GM12864 (cell line): ENCODE measurements at regions not wholly inside any gene's neighbourhood (a gene's known extent, or its start where the extent isn't known, plus 50 kb on each side); places are given as distances from the start of the nearest gene placed in this dataset.

Source experiments
- DNase-seq: peaks from one replicate; pipeline ENCODE4 v3.0.0-alpha.2; 2011; ENCODE audit warnings: low read depth
- H3K4me3 ChIP-seq: 2 replicates; pipeline ENCODE4 v1.5.1; 2011; ENCODE audit warnings: mild to moderate bottlenecking, low read depth, low read length, control low read depth
- TF ChIP-seq, protein P1 (sequence below): IDR thresholded peaks from 2 replicates; pipeline ENCODE4 v1.5.1; 2011; ENCODE audit warnings: low read depth, mild to moderate bottlenecking, moderate library complexity, low read length, control low read depth, inconsistent platforms; ENCODE audit errors: missing control alignments

DNA sequence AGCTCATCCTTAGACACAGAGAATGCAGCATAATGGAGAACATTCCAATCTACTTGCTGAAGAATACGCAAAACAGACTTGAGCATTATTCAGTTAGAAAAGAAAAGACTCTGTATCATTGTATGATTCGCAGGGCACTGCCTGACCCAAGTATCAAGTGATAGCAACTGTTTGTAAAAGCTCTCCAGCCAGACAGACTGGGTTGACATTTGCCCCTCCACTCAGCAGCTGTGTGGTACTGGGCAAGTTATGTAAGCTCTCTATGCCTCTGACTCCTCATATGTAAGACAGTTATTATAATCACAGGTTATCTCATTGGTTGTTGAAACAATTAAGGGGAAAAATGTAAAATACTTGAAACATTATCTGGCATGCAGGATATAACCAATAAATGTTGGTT is 505.0 kb downstream of the ELAVL2 start:
- TF ChIP-seq, protein P1, sequence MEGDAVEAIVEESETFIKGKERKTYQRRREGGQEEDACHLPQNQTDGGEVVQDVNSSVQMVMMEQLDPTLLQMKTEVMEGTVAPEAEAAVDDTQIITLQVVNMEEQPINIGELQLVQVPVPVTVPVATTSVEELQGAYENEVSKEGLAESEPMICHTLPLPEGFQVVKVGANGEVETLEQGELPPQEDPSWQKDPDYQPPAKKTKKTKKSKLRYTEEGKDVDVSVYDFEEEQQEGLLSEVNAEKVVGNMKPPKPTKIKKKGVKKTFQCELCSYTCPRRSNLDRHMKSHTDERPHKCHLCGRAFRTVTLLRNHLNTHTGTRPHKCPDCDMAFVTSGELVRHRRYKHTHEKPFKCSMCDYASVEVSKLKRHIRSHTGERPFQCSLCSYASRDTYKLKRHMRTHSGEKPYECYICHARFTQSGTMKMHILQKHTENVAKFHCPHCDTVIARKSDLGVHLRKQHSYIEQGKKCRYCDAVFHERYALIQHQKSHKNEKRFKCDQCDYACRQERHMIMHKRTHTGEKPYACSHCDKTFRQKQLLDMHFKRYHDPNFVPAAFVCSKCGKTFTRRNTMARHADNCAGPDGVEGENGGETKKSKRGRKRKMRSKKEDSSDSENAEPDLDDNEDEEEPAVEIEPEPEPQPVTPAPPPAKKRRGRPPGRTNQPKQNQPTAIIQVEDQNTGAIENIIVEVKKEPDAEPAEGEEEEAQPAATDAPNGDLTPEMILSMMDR, result no peak
- H3K4me3 ChIP-seq, result no peak overlapping the region
- DNase-seq, result no peak

DNA sequence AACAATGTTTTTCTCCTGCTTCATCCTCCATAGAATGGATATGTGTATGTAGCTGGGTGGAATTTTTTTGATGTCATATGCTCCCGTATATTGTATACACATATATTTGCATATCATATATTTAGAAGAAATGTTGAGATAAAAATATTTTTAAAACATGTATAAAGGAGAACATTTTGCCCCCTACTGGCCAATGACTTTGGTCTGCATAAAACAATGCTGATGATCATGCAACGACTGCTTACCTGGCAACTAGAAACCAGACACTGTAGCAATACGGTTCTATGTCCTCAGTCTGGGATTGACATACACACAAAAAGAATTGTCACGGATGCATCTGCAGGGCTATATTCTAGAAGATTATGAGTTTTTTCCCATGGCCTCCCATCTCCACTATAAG is 503.6 kb downstream of the ELAVL2 start:
- TF ChIP-seq, protein P1, result no peak
- no peak for DNase-seq
- no peak overlapping the region for H3K4me3 ChIP-seq

GRCh38 chr9:23324511-23324910 is 501.5 kb downstream of the ELAVL2 start:
- TF ChIP-seq, protein P1, result no peak
- no peak overlapping the region for H3K4me3 ChIP-seq
- DNase-seq, result no peak

DNA sequence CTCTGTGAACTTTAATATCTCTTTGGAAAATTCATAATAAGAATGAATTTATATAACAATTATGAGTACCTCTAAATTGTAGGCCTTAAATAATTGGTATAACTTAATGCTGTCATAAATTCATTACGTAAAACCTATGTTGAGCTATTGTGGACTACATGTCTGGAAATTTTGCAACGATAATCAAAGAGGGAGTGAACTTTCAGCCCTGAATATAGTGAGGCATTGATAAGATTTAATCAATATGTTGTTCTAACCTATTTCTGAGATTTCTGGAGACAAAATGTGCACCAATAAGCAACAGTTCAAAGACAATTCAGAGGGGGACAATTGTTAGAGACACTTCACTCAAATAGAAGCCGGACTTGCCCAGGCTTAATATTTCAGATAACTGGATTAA is 499.4 kb downstream of the ELAVL2 start:
- H3K4me3 ChIP-seq, result no peak overlapping the region
- TF ChIP-seq, protein P1, result no peak
- DNase-seq, result no peak

DNA sequence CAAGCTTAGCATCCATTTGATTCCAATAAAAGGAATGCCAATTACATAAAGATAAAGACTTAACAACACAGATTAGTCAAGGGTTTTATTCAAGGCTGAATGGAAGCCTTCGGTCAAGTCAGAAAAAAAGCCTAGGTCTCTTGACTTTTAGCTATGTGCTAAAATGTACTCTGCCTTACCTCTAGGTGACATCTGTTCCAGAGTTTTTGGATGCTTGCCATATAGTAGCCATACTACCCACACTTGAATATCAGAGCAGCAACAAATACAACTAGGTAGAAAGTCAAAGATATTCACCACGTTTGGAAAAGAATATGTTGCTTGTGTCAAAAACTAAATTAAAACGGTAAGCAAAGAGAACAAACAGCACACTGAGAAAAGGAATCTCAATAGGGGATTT is 484.7 kb downstream of the ELAVL2 start:
- H3K4me3 ChIP-seq, result no peak overlapping the region
- no peak for DNase-seq
- TF ChIP-seq, protein P1, result no peak

- DNase-seq, result no peak
- TF ChIP-seq, protein P1, result no peak
- H3K4me3 ChIP-seq, result no peak overlapping the region
These were observed 483.7 kb downstream of the ELAVL2 start for GRCh38 chr9:23342291-23342690.

- TF ChIP-seq, protein P1, result no peak
- no peak for DNase-seq
- H3K4me3 ChIP-seq, result no peak overlapping the region
These were observed 482.8 kb downstream of the ELAVL2 start for GRCh38 chr9:23343226-23343625.
